ENCODE measurements at regions not wholly inside any gene's neighbourhood (a gene's known extent, or its start where the extent isn't known, plus 50 kb on each side); places are given as distances from the start of the nearest gene placed in this dataset.

DNA sequence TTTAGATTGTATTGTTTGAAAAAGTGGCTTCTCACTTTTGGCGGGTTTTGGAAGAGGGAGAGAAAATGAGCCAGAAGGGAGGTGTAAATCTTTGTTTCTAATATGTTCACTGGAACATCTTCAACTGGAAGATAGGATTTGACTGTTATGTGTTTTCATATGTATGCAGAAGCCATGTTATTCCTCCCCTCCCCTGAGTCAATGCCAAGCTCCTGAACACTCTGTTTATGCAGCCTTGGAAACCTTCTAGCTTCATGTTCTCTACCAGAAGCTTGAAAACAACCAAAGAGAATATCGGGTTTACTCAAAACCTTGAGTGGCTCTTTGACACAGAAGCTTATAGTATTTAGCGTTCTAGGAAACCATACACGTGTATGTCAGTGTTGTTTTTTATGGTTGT is 279.1 kb downstream of the PRL start:
- H3K36me3 Mint-ChIP-seq (ENCODE audit: insufficient read depth): peaks cover 14% of the 10 kb centered on the region
- H3K27me3 Mint-ChIP-seq: no peaks in the 10 kb centered on the region
- DNase-seq (ENCODE audit: low spot score, unreplicated experiment): no peak
- H3K27ac Mint-ChIP-seq: no peak overlapping the region
- peaks cover 5% of the 10 kb centered on the region for H3K4me1 Mint-ChIP-seq (ENCODE audit: low read depth)
- H3K9me3 Mint-ChIP-seq (ENCODE audit: low read depth): peaks cover 3% of the 10 kb centered on the region
- TF ChIP-seq CTCF (IDR thresholded peaks at IDR 0.05; ENCODE audit: unreplicated experiment): no peak
- H3K4me3 Mint-ChIP-seq (ENCODE audit: low read depth): no peak overlapping the region

DNA sequence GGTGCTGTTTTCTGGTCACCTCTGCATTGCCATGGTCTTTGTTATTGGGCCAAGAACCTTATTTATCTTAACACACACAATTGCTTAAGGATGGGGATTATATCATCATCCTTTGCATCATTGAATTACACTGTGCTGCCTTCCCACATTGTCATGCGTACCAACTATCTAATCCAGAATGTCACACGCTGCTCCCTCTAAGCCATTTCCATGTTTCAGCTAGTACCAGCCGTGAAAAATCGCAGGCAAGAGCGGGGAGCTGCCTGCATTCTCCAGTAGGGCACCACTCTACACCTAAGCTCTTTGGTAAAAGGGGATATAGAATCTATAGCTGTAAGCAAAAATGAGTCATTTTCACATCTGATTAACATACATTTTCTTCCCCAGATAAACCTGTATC is 277.0 kb downstream of the PRL start:
- Mint-ChIP-seq H3K9me3 (ENCODE audit: low read depth) (peaks cover 3% of the 10 kb centered on the region), H3K36me3 (ENCODE audit: insufficient read depth) (peaks cover 11% of the 10 kb centered on the region), H3K27ac (no peak overlapping the region), H3K27me3 (no peaks in the 10 kb centered on the region), H3K4me1 (ENCODE audit: low read depth) (peaks cover 5% of the 10 kb centered on the region), H3K4me3 (ENCODE audit: low read depth) (no peak overlapping the region)
- no peak for DNase-seq (ENCODE audit: low spot score, unreplicated experiment)
- TF ChIP-seq CTCF (IDR thresholded peaks at IDR 0.05; ENCODE audit: unreplicated experiment): no peak

- H3K4me1 Mint-ChIP-seq (ENCODE audit: low read depth): peaks cover 11% of the 10 kb centered on the region
- no peak overlapping the region for H3K4me3 Mint-ChIP-seq (ENCODE audit: low read depth)
- H3K9me3 Mint-ChIP-seq (ENCODE audit: low read depth): peaks cover 3% of the 10 kb centered on the region
- no peak overlapping the region for H3K27ac Mint-ChIP-seq
- no peaks in the 10 kb centered on the region for H3K27me3 Mint-ChIP-seq
- TF ChIP-seq CTCF (IDR thresholded peaks at IDR 0.05; ENCODE audit: unreplicated experiment): no peak
- no peak for DNase-seq (ENCODE audit: low spot score, unreplicated experiment)
- peaks cover 11% of the 10 kb centered on the region for H3K36me3 Mint-ChIP-seq (ENCODE audit: insufficient read depth)
Measured at GRCh38 chr6:22020299-22021003, 276.4 kb downstream of the PRL start.

- no peak for TF ChIP-seq CTCF (IDR thresholded peaks at IDR 0.05; ENCODE audit: unreplicated experiment)
- Mint-ChIP-seq H3K36me3 (ENCODE audit: insufficient read depth) (peaks cover 11% of the 10 kb centered on the region), H3K4me1 (ENCODE audit: low read depth) (peaks cover 24% of the 10 kb centered on the region), H3K27ac (peak overlapping the region; percentile 42), H3K4me3 (ENCODE audit: low read depth) (no peak overlapping the region), H3K9me3 (ENCODE audit: low read depth) (peaks cover 3% of the 10 kb centered on the region), H3K27me3 (no peaks in the 10 kb centered on the region)
- no peak for DNase-seq (ENCODE audit: low spot score, unreplicated experiment)
Measured at GRCh38 chr6:22021966-22022365, 274.9 kb downstream of the PRL start.

DNA sequence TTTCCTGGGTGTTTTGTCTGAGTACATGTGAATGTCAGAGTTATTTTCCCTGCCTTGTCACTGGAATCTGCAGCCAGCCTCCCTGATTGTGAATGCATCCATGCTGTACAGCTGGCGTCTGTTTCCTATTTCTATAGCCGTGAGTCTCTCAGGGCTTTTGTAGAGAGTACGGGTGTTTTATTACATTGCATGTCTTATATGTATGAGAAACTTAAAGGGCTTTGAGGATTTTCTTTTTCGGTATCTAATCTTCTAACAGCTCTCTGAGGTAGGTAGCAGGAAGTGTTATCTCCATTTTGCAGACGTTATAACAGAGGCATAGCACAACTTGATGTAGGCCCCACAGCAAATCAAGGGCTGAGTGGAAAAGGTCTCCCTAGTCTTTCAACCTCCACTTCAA is 272.9 kb downstream of the PRL start:
- no peak overlapping the region for H3K27ac Mint-ChIP-seq

More for the DNA sequence above, 272.9 kb downstream of the PRL start:
- H3K4me1 Mint-ChIP-seq (ENCODE audit: low read depth): peaks cover 21% of the 10 kb centered on the region
- H3K4me3 Mint-ChIP-seq (ENCODE audit: low read depth): no peak overlapping the region
- H3K36me3 Mint-ChIP-seq (ENCODE audit: insufficient read depth): peaks cover 13% of the 10 kb centered on the region
- DNase-seq (ENCODE audit: low spot score, unreplicated experiment): no peak
- peaks cover 3% of the 10 kb centered on the region for H3K9me3 Mint-ChIP-seq (ENCODE audit: low read depth)
- TF ChIP-seq CTCF (IDR thresholded peaks at IDR 0.05; ENCODE audit: unreplicated experiment): no peak
- no peaks in the 10 kb centered on the region for H3K27me3 Mint-ChIP-seq
